Renal cortex interstitium (tissue), 11 donors: ENCODE measurements at regions not wholly inside any gene's neighbourhood (a gene's known extent, or its start where the extent isn't known, plus 50 kb on each side); places are given as distances from the start of the nearest gene placed in this dataset.
"Not testable (repeated sequence)": the region's sequence is repeated elsewhere in the genome, so short reads cannot be mapped to it uniquely, and the experiment has no call there.

Source experiments
- DNase-seq, 11 donors: peaks; one replicate each; pipeline ENCODE4 v3.0.0-alpha.2; 2013; ENCODE audit warnings: low read depth in 9 of 11, low spot score in 4 of 11; ENCODE audit errors: extremely low read depth in 1 of 11

GRCh38 chr9:30020161-30020560 lies 2364.3 kb upstream of the ACO1 start:
- no peak for DNase-seq

- no peak for DNase-seq
These were observed 2348.7 kb upstream of the ACO1 start for GRCh38 chr9:30035761-30036160.

GRCh38 chr9:30036558-30036957 lies 2347.9 kb upstream of the ACO1 start:
- DNase-seq, result no peak

GRCh38 chr9:30039712-30040111 lies 2344.7 kb upstream of the ACO1 start:
- DNase-seq, result no peak

- DNase-seq, result no peak
These were observed 2336.0 kb upstream of the ACO1 start for GRCh38 chr9:30048396-30048795.

GRCh38 chr9:30058463-30058862 lies 2326.0 kb upstream of the ACO1 start:
- no peak for DNase-seq

- no peak for DNase-seq
These were observed 2323.5 kb upstream of the ACO1 start for GRCh38 chr9:30060976-30061375.

- DNase-seq, result no peak
These were observed 2318.6 kb upstream of the ACO1 start for GRCh38 chr9:30065888-30066287.

GRCh38 chr9:30069236-30069635 lies 2315.2 kb upstream of the ACO1 start:
- DNase-seq, result not testable (repeated sequence)

GRCh38 chr9:30075022-30075421 lies 2309.4 kb upstream of the ACO1 start:
- DNase-seq, result no peak

GRCh38 chr9:30075451-30076199 lies 2308.8 kb upstream of the ACO1 start:
- no peak for DNase-seq

GRCh38 chr9:30078195-30078594 lies 2306.2 kb upstream of the ACO1 start:
- DNase-seq, result no peak

- no peak for DNase-seq
These were observed 2295.0 kb upstream of the ACO1 start for GRCh38 chr9:30089428-30089827.

- DNase-seq, result no peak
These were observed 2280.6 kb upstream of the ACO1 start for GRCh38 chr9:30103647-30104394.

- not testable (repeated sequence) for DNase-seq
These were observed 2277.3 kb upstream of the ACO1 start for GRCh38 chr9:30107134-30107533.

GRCh38 chr9:30116673-30117217 lies 2267.7 kb upstream of the ACO1 start:
- DNase-seq, result no peak

GRCh38 chr9:30120666-30121065 lies 2263.8 kb upstream of the ACO1 start:
- no peak for DNase-seq

- no peak for DNase-seq
These were observed 2262.8 kb upstream of the ACO1 start for GRCh38 chr9:30121611-30122010.

- DNase-seq, result no peak
These were observed 2258.6 kb upstream of the ACO1 start for GRCh38 chr9:30125881-30126280.

- DNase-seq, result no peak
These were observed 2257.1 kb upstream of the ACO1 start for GRCh38 chr9:30127371-30127770.
